GM10266 (cell line): ENCODE measurements at regions not wholly inside any gene's neighbourhood (a gene's known extent, or its start where the extent isn't known, plus 50 kb on each side); places are given as distances from the start of the nearest gene placed in this dataset.

Experiments used
- DNase-seq: peaks from one replicate; pipeline ENCODE4 v3.0.0; 2012; ENCODE audit errors: extremely low spot score
- TF ChIP-seq, protein P1 (sequence below): IDR thresholded peaks from 2 replicates; pipeline ENCODE4 v1.5.1; 2012; ENCODE audit warnings: mild to moderate bottlenecking, low read depth; ENCODE audit not compliant: control insufficient read depth, insufficient read depth; ENCODE audit errors: missing control alignments

- DNase-seq: no peak
These were observed 76.9 kb downstream of the RHOB start for GRCh38 chr2:20523799-20524187.

DNA sequence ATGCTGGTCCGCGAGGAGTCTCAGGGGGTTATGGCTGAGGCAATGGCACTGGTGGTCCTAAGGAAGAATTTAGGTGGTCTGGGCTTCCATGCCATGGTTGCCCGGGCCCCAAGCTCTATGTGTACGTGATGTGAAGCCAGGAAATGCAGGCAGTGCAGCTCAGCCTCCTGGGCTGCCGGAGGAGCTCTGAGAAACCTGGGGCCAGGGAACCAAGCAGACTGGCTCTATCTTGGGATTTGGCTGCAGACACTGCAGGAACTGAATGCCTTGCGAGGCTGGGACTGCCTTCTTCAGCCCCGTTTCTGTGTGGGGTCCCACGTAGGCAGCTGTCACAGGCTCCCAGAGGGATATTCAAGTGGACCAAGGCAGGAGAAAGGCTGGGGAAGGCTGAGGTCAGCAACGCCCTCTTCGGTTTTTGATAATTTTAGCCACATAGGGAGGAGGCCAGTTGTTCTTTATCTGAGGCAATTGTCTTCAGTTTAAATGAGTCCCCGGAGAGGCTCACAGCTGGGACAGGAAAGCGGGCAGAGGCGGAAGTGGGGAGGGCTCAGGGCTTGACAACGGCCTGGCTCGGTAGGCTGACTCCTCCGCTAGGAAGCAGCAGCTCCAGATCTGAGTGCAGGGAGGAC, 77.7 kb downstream of the RHOB start:
- TF ChIP-seq, protein P1, sequence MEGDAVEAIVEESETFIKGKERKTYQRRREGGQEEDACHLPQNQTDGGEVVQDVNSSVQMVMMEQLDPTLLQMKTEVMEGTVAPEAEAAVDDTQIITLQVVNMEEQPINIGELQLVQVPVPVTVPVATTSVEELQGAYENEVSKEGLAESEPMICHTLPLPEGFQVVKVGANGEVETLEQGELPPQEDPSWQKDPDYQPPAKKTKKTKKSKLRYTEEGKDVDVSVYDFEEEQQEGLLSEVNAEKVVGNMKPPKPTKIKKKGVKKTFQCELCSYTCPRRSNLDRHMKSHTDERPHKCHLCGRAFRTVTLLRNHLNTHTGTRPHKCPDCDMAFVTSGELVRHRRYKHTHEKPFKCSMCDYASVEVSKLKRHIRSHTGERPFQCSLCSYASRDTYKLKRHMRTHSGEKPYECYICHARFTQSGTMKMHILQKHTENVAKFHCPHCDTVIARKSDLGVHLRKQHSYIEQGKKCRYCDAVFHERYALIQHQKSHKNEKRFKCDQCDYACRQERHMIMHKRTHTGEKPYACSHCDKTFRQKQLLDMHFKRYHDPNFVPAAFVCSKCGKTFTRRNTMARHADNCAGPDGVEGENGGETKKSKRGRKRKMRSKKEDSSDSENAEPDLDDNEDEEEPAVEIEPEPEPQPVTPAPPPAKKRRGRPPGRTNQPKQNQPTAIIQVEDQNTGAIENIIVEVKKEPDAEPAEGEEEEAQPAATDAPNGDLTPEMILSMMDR: no peak
- peak; percentile 32 for DNase-seq

More at GRCh38 chr2:20523799-20524187, 76.9 kb downstream of the RHOB start:
- TF ChIP-seq, protein P1: no peak

DNA sequence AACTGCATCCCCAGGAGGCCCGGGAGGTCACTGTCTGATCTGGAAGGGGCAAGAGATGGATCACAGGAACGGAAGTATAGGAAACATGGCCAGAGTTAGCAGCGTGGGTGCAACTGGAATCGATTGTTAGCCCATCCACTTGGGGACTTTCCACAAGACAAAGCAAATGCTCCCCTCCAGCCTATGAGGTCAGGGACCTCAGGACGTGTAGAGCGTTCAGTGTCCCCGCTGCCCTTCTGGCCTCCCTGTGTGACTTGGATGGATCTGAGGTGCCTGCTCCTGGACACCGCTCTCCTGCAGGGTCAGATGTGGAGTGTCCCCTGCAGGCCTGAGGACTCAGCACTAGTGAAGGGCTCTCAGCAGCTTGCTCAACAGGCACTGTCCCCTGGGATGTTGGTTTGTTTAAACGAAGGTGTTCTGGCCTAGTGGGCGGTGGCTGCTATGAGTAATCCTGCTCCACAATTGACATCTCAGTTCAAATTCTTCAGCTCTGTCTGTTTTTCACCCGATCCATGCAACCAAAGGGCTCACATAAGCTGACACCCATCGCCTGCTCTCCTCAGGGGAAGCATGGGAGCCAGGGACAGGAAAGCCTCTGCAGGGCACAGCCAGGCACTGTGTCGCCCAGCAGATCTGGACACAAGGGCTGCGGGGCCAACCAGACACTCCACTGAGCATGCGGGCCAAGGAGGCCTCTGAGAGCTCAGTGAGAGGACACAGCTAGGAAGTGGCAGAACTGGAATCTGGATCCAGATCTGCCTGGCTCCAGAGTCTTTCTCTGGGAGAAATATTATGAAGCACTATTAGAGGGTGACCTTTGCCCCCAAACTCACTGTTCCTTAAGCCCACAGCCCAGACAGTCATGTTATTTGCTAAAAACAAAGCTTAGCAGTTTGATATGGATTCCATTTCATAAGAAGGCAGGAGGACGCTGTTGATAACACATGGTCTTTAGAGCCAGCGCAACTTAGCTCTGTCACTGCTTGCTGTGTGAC, 78.5 kb downstream of the RHOB start:
- peak; percentile 71 for DNase-seq
- TF ChIP-seq, protein P1: peak; percentile 48

DNA sequence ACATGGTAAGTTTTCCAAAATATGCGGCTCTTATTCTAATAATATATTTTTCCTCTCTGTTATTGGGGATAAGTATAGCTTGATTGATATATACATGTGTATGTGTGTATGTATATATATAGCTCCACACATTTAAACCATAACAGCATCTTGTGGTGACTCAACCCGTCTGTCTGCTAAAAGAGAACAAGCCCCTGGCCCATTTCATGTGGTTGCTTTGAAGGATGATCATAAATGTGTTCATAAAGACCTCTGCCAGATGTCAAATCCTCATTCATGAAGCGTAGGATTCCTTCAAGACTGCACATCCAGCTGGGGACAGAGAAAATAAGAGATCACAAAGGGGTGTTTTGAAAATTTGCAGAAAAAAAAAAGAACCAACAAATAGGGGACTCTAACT, 79.3 kb downstream of the RHOB start:
- DNase-seq: no peak
- TF ChIP-seq, protein P1: no peak

- TF ChIP-seq, protein P1: no peak
- DNase-seq: no peak
These were observed 79.8 kb downstream of the RHOB start for GRCh38 chr2:20526708-20527107.

GRCh38 chr2:20528713-20529112, 81.8 kb downstream of the RHOB start:
- TF ChIP-seq, protein P1: no peak
- no peak for DNase-seq

GRCh38 chr2:20530520-20530919, 83.6 kb downstream of the RHOB start:
- TF ChIP-seq, protein P1: no peak
- DNase-seq: no peak
